ENCODE measurements at regions not wholly inside any gene's neighbourhood (a gene's known extent, or its start where the extent isn't known, plus 50 kb on each side); places are given as distances from the start of the nearest gene placed in this dataset.

DNA sequence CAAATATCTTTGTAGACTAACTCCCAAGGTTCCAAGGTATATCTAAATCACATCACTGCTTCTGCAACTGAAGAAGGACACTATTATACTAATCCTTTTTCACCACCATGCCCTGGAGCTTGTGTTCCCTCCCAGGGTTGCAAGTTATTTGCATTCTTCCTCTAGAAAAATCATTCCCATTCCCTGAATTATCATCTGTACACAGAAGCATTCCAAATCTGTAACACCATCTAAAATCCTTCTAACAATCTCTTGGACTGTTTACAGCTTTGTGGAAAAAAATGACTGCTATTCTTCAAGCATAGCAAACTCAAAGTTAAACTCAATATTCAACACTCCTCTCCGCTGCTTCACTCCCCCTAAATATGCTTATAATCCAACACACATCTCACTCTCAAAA is 1570.8 kb upstream of the ADGRL3 start:
- Mint-ChIP-seq H3K4me1 (ENCODE audit: unreplicated experiment) (no peaks in the 10 kb centered on the region), H3K4me3 (ENCODE audit: unreplicated experiment) (no peak overlapping the region), H3K9me3 (ENCODE audit: unreplicated experiment) (peaks cover 1% of the 10 kb centered on the region), H3K27ac (ENCODE audit: unreplicated experiment) (no peak overlapping the region), H3K36me3 (ENCODE audit: unreplicated experiment) (no peaks in the 10 kb centered on the region), H3K27me3 (ENCODE audit: unreplicated experiment) (no peaks in the 10 kb centered on the region)
- TF ChIP-seq, protein P1, sequence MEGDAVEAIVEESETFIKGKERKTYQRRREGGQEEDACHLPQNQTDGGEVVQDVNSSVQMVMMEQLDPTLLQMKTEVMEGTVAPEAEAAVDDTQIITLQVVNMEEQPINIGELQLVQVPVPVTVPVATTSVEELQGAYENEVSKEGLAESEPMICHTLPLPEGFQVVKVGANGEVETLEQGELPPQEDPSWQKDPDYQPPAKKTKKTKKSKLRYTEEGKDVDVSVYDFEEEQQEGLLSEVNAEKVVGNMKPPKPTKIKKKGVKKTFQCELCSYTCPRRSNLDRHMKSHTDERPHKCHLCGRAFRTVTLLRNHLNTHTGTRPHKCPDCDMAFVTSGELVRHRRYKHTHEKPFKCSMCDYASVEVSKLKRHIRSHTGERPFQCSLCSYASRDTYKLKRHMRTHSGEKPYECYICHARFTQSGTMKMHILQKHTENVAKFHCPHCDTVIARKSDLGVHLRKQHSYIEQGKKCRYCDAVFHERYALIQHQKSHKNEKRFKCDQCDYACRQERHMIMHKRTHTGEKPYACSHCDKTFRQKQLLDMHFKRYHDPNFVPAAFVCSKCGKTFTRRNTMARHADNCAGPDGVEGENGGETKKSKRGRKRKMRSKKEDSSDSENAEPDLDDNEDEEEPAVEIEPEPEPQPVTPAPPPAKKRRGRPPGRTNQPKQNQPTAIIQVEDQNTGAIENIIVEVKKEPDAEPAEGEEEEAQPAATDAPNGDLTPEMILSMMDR (IDR thresholded peaks at IDR 0.05): no peak
- DNase-seq (ENCODE audit: extremely low spot score, unreplicated experiment): no peak

DNA sequence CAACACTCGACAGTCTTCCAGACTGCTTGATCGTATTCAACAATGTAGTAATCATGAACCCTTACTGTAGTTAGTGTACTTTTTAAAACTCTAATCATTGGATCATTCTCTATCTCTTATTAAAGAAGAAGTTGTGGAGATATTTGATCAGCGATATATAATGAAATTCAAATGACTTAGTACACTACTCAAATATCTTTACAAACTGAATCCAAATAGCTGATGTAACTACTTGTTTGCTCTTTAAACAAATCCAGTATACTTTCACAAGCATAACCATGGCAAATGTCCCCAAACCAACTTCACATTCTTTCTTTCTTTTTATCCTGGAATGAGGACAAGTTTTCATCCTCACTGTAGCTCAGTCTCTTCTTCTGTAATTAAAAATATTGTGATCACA is 1569.9 kb upstream of the ADGRL3 start:
- no peaks in the 10 kb centered on the region for H3K36me3 Mint-ChIP-seq (ENCODE audit: unreplicated experiment)
- H3K9me3 Mint-ChIP-seq (ENCODE audit: unreplicated experiment): no peaks in the 10 kb centered on the region
- TF ChIP-seq, protein P1 (IDR thresholded peaks at IDR 0.05): no peak
- H3K4me3 Mint-ChIP-seq (ENCODE audit: unreplicated experiment): no peak overlapping the region
- H3K27me3 Mint-ChIP-seq (ENCODE audit: unreplicated experiment): no peaks in the 10 kb centered on the region
- no peak overlapping the region for H3K27ac Mint-ChIP-seq (ENCODE audit: unreplicated experiment)
- no peak for DNase-seq (ENCODE audit: extremely low spot score, unreplicated experiment)
- no peaks in the 10 kb centered on the region for H3K4me1 Mint-ChIP-seq (ENCODE audit: unreplicated experiment)

DNA sequence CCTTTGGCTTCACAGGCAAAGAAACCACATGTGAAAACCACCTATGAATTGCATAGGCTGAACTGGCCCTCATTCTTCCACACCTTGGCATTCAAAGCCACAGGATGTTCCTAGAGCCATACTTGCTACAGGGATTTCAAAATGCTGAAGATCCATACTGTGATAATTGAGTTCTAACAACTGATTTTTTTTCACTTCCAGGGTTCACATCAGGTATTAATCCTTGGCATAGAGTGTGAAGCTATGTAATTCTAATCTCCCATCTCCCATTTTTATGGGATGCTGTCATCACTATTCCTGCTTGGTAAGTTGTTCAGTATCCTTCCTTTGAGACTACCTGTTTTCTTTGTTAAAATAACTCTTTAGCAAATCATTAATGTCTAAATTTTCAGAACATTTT is 1569.2 kb upstream of the ADGRL3 start:
- H3K27ac Mint-ChIP-seq (ENCODE audit: unreplicated experiment): no peak overlapping the region
- TF ChIP-seq, protein P1 (IDR thresholded peaks at IDR 0.05): no peak
- H3K4me3 Mint-ChIP-seq (ENCODE audit: unreplicated experiment): no peak overlapping the region
- H3K4me1 Mint-ChIP-seq (ENCODE audit: unreplicated experiment): no peaks in the 10 kb centered on the region
- no peaks in the 10 kb centered on the region for H3K27me3 Mint-ChIP-seq (ENCODE audit: unreplicated experiment)
- H3K36me3 Mint-ChIP-seq (ENCODE audit: unreplicated experiment): no peaks in the 10 kb centered on the region
- H3K9me3 Mint-ChIP-seq (ENCODE audit: unreplicated experiment): no peaks in the 10 kb centered on the region
- DNase-seq (ENCODE audit: extremely low spot score, unreplicated experiment): no peak

DNA sequence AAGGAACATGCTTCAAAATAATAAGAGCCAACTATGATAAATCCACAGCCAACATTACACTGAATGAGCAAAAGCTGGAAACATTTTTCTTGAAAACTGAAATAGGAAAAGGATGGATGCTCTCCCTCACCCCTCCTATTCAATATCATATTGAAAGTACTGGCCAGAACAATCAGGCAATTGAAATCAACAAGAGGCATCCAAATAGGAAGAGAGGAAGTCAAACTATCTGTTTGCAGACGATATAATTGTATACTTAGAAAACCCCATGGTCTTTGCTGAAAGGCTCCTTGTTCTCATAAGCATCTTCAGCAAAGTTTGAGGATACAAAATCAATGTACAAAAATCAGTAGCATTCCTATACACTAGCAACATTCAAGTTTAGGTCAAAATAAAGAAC is 1562.5 kb upstream of the ADGRL3 start:
- Mint-ChIP-seq H3K27me3 (ENCODE audit: unreplicated experiment) (no peaks in the 10 kb centered on the region), H3K36me3 (ENCODE audit: unreplicated experiment) (no peaks in the 10 kb centered on the region), H3K4me3 (ENCODE audit: unreplicated experiment) (no peak overlapping the region), H3K9me3 (ENCODE audit: unreplicated experiment) (peaks cover 6% of the 10 kb centered on the region), H3K27ac (ENCODE audit: unreplicated experiment) (no peak overlapping the region), H3K4me1 (ENCODE audit: unreplicated experiment) (no peaks in the 10 kb centered on the region)
- DNase-seq (ENCODE audit: extremely low spot score, unreplicated experiment): no peak
- TF ChIP-seq, protein P1 (IDR thresholded peaks at IDR 0.05): no peak

DNA sequence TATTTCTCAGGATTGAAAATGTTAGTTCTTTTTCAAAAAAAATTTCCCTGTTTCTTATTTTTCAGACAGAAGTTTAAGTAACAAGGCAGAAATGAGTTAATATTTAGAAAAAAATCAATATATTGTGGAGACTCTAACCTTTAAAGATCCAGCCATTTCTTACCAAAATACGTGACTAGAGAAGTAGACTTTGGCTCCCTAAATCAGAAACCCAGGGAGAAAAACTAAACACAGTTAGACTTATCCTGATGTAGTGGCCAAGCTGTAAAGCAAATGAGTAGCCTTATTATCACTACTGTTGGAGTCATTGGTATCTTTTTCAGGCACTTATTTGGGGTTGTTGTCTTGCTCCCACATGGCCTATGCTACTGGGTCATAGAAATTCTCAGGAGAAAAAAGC is 1556.4 kb upstream of the ADGRL3 start:
- Mint-ChIP-seq H3K27ac (ENCODE audit: unreplicated experiment) (no peak overlapping the region), H3K27me3 (ENCODE audit: unreplicated experiment) (no peaks in the 10 kb centered on the region), H3K9me3 (ENCODE audit: unreplicated experiment) (no peaks in the 10 kb centered on the region), H3K36me3 (ENCODE audit: unreplicated experiment) (no peaks in the 10 kb centered on the region), H3K4me1 (ENCODE audit: unreplicated experiment) (no peaks in the 10 kb centered on the region), H3K4me3 (ENCODE audit: unreplicated experiment) (no peak overlapping the region)
- TF ChIP-seq, protein P1 (IDR thresholded peaks at IDR 0.05): no peak
- DNase-seq (ENCODE audit: extremely low spot score, unreplicated experiment): no peak
